Stimulated activated CD4-positive, alpha-beta T cell treated with anti-CD3 and anti-CD28 coated beads, TNF-alpha, amount 100 ng/mL, for 48 hours (primary cell): ENCODE measurements at regions not wholly inside any gene's neighbourhood (a gene's known extent, or its start where the extent isn't known, plus 50 kb on each side); places are given as distances from the start of the nearest gene placed in this dataset.
"Not testable (repeated sequence)": the region's sequence is repeated elsewhere in the genome, so short reads cannot be mapped to it uniquely, and the experiment has no call there.

Experiments
- DNase-seq, 3 donors: peaks; one replicate each; pipeline ENCODE4 v3.0.0-alpha.2; 2020; ENCODE audit warnings: low read depth in 3 of 3

- DNase-seq: no peak
Observed at GRCh38 chr16:62404842-62405611, 368.8 kb upstream of the CDH8 start.

DNA sequence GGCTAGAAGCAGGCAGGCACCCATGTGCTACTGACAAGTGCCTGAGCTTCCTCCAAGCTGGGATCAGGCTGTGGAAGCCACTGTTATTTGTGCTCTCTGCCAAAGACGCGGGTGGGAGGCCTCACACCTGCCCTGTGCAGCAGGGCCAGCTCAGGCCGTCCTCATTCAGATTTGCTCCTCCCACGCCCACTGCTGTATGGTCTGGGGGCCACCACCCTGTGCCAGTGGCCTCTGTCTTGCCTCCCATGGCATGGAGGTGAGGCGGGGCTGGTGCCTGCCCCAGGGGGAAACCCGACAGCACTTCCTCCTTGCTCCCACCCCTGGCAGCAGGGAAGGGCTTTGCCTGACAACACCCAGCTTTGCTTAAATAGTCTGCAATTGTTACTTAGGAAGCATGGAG, 356.5 kb upstream of the CDH8 start:
- no peak for DNase-seq

DNA sequence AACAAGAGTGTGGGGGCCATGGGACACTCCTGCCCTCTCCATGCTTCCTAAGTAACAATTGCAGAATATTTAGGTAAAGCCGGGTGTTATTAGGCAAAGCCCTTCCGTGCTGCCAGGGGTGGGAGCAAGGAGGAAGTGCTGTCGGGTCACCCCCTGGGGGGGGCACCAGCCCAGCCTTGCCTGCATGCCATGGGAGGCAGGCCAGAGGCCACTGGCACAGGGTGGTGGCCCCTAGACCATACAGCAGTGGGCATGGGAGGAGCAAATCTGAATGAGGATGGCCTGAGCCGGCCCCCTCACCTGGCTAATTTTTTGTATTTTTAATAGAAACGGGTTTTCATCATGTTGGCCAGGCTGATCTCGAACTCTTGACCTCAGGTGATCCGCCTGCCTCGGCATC, 355.7 kb upstream of the CDH8 start:
- DNase-seq: no peak

DNA sequence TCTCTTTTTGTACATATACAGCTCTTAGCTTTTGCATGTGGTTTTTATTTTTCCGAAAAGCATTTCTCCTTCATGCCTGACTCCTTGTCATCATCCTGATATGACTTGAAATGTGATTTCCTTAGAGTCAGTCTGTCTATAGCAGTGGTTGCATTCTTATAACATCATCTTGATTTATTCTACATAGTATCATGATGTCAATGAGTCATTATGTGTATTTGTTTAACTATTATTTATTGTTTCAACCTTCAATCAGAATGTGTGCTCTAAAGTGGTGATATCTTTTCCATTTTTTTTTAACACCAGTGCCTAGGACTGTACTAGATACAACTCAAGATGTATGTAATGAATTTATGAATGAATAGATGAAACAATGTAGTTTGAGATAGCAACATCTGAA, 354.9 kb upstream of the CDH8 start:
- no peak for DNase-seq

DNA sequence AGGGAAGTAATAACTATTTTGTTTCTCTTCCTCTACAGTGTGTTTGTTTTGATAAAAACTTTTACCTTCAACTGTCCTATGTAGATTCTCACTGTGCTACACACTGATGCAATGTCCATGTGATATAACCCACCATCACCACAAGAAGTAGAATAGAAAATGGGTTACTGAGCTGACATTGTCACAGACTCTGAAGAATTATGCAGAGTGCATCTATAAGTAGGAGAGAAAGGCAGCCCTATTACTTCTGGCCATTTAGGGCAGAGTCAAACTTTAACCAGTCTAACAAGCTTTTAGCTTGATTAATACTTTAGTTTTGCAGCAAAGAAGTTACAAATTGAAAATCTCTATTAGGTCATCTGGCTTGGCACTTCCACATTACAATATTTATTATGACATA, 354.0 kb upstream of the CDH8 start:
- no peak for DNase-seq

DNA sequence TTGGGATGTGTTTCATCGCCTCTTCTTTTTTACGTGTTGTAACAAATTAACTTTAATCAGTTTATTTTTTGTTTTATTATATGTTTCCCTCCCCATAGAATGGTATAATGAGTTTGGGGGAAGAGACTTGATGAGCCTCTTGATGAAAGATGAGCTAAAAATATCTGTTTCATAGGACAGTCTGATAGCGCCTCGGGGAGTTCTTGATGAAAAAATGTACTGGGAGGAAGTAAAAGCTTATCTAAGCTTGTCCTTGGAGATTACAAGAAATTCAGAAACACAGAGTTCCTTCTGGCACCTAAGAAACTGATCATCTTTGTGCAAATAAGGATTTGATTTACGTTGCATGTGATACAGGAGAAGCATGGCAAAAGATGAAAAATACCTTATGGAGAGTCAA, 350.2 kb upstream of the CDH8 start:
- no peak for DNase-seq

- DNase-seq: no peak
Observed at GRCh38 chr16:62383941-62384340, 347.7 kb upstream of the CDH8 start.

DNA sequence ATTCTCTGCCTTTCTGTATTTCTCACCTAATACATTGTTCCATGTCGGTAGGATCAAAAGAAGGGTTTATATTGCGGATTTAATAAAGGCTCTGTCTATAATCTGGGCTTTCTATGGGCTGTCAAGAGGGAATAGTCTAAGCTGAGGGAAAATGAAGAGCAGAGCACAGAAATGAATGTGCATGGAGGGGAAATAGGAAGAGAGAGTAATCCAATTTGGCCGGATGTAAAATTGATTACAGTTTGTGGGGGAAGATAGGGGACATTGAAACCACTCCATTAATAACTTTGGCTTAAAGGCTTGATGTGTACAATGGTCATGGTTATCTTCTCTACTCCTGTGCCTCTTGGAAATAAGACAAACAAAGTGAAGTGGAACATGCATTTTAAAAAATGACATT, 334.2 kb upstream of the CDH8 start:
- no peak for DNase-seq

DNA sequence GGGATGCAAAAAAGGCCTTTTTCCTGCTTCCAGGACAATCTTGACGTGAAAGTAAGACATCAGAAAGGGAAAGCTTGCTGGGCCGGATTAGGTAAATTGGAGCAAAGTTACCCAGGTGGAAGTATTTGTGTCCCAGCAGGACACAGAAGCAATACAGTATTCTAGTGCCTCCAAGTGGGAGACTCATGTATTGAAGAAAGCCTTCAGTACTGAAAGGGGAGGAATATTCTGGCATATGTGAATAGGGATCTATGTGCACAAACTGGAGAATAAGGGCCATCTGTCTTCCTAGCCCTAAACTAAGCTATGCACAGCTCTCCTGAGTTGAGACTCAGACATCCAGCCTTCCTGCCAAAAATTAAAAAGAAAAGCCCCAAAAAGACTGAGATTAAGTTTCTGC, 327.3 kb upstream of the CDH8 start:
- no peak for DNase-seq

- DNase-seq: no peak
Observed at GRCh38 chr16:62353355-62353754, 317.1 kb upstream of the CDH8 start.

GRCh38 chr16:62342216-62342615, 306.0 kb upstream of the CDH8 start:
- no peak for DNase-seq

DNA sequence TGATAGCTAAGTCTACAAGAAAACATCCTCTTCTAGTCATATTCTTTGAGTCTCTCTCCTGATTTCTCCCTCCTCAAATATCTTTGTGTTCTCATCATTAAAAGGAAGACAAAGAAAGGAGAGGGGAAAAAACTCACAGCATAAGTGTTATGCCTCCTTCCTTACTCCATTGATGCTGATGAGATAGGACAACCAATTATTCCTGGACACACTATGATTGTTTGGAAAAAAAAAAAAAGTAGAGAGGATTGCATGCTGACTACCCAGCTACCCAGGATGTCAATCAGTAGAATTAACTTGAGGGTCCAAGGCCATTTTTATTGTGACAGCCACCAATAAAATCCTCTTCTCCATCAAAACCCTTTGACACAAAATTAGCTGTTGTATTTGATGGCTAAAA, 299.1 kb upstream of the CDH8 start:
- DNase-seq: no peak

- DNase-seq: no peak
Observed at GRCh38 chr16:62321606-62322005, 285.4 kb upstream of the CDH8 start.

- no peak for DNase-seq
Observed at GRCh38 chr16:62298600-62298999, 262.4 kb upstream of the CDH8 start.

DNA sequence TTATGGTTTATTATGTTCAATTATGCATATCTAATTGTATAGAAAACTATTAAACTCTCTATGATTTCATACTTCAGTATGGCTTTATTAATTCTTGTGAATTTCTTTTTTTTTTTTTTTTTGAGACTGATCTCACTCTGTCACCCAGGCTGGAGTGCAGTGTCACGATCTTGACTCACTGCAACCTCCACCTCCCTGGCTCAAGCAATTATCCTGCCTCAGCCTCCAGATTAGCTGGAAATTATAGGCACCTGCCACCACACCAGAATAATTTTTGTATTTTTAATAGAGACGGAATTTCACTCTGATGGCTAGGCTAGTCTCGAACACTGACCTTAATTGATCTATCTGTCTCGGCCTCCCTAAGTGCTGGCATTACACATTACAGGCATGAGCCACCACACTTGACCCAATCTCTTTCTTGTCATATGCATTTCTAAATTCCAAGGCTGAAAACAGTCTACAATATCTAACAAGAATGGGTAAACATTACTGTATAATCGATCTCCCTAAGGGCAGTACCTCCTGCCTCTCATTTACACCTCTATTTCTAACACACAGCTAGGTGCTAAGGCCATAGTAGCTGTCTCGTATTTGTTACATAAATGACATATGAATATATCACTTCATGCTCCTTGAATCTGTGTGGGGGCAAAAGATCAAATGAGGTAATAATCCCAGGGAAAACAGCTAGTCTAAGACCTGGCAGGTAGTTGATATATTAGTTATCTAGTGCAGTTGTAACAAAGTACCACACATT, 258.2 kb upstream of the CDH8 start:
- DNase-seq: no peak

GRCh38 chr16:62288990-62289629, 252.9 kb upstream of the CDH8 start:
- DNase-seq: no peak

- DNase-seq: no peak
Observed at GRCh38 chr16:62280506-62280905, 244.3 kb upstream of the CDH8 start.

DNA sequence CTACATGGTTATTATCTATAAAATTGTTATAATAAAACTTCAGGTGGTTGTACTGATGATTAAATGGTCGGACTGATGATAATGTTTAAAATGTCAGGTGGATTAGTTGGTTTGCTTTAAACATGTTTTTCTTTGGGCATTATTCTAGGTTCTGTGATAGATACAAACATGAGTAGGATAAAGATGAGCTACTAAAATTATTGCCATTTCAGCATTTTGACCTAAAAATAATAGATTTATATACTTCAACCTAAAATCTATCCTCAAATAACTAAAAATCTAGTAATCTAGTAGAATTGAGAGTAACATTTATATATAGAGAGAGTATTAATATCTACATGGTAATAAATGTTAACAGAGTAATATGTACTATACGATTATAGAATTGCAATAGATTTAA, 241.7 kb upstream of the CDH8 start:
- DNase-seq: no peak

GRCh38 chr16:62276637-62277036, 240.4 kb upstream of the CDH8 start:
- DNase-seq: no peak

DNA sequence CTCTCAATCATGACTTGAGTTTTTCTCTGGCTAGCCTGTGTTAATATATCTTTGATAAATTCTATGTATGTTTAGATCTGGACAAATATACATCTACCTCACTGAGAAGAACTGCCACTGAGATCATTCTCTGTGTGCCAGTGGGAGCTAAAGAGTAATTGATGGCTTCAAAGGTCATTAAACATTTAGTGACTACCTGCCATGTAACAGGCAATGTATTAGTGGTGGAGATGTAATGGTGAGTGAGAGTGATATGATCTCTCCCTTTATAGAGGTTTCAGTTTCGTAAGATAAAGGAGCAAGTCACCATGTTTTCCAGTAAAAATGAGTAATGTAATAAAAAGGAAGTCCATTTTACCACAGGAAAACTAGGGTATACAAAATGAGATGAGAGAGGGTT, 235.8 kb upstream of the CDH8 start:
- no peak for DNase-seq

- no peak for DNase-seq
Observed at GRCh38 chr16:62261760-62262159, 225.5 kb upstream of the CDH8 start.

GRCh38 chr16:62258931-62259435, 222.7 kb upstream of the CDH8 start:
- DNase-seq: not testable (repeated sequence)

GRCh38 chr16:62256406-62256805, 220.2 kb upstream of the CDH8 start:
- no peak for DNase-seq
